ENCODE measurements at regions not wholly inside any gene's neighbourhood (a gene's known extent, or its start where the extent isn't known, plus 50 kb on each side); places are given as distances from the start of the nearest gene placed in this dataset.

- POLR2A ChIA-PET = no interaction called here
- Mint-ChIP-seq H3K27me3 (no peaks in the 10 kb centered on the region), H3K4me3 (no peak overlapping the region), H3K4me1 (no peaks in the 10 kb centered on the region), H3K27ac (no peak overlapping the region), H3K36me3 (ENCODE audit: low read depth) (no peaks in the 10 kb centered on the region), H3K9me3 (no peaks in the 10 kb centered on the region)
- DNase-seq (no peak), ATAC-seq (ENCODE audit: low read depth) (no peak)
- CTCF ChIA-PET = no interaction called here
- intact Hi-C loops (cut with micrococcal nuclease) = no loop called here
- no peak for TF ChIP-seq CTCF (IDR thresholded peaks at IDR 0.05)
Observed at GRCh38 chr1:187374742-187375141, 546.0 kb downstream of the PLA2G4A start.

GRCh38 chr1:187383366-187383765 lies 554.6 kb downstream of the PLA2G4A start:
- Mint-ChIP-seq H3K4me1 (no peaks in the 10 kb centered on the region), H3K36me3 (ENCODE audit: low read depth) (no peaks in the 10 kb centered on the region), H3K4me3 (no peak overlapping the region), H3K27me3 (no peaks in the 10 kb centered on the region), H3K27ac (no peak overlapping the region), H3K9me3 (peaks cover 2% of the 10 kb centered on the region)
- CTCF ChIA-PET = no interaction called here
- no peak for DNase-seq
- TF ChIP-seq CTCF (IDR thresholded peaks at IDR 0.05) = no peak
- intact Hi-C loops (cut with micrococcal nuclease) = no loop called here
- POLR2A ChIA-PET = no interaction called here
- ATAC-seq (ENCODE audit: low read depth) = no peak

- H3K36me3 Mint-ChIP-seq (ENCODE audit: low read depth) = no peaks in the 10 kb centered on the region
- no peak overlapping the region for H3K4me3 Mint-ChIP-seq
- no peak overlapping the region for H3K27ac Mint-ChIP-seq
- H3K9me3 Mint-ChIP-seq = peaks cover 2% of the 10 kb centered on the region
- DNase-seq (no peak), ATAC-seq (ENCODE audit: low read depth) (no peak)
- no peaks in the 10 kb centered on the region for H3K27me3 Mint-ChIP-seq
- POLR2A ChIA-PET = no interaction called here
- intact Hi-C loops (cut with micrococcal nuclease) = no loop called here
- no peaks in the 10 kb centered on the region for H3K4me1 Mint-ChIP-seq
- CTCF ChIA-PET = no interaction called here
- no peak for TF ChIP-seq CTCF (IDR thresholded peaks at IDR 0.05)
Observed at GRCh38 chr1:187384504-187384903, 555.8 kb downstream of the PLA2G4A start.

- intact Hi-C loops (cut with micrococcal nuclease) = no loop called here
Observed at GRCh38 chr1:187390215-187390818, 561.6 kb downstream of the PLA2G4A start.

DNA sequence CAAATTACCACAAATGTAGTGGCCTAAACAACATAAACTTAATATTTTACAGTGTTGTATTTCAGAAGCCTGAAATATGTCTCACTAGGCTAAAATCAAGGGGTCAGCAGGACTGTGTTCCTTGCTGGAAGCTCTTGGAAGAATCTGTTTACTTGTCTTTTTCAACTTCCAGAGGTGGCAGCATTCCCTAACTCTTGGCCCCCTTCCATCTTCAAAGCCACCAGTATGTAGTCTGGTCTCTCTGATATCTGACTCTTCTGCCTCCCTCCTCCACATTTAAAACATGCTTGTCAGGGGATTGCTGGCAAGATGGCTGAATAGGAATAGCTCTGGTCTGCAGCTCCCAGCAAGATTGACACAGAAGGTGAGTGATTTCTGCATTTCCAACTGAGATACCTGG lies 567.5 kb downstream of the PLA2G4A start:
- Mint-ChIP-seq H3K9me3 (peaks cover 4% of the 10 kb centered on the region), H3K4me3 (no peak overlapping the region), H3K27ac (no peak overlapping the region), H3K36me3 (ENCODE audit: low read depth) (no peaks in the 10 kb centered on the region), H3K4me1 (no peaks in the 10 kb centered on the region), H3K27me3 (no peaks in the 10 kb centered on the region)
- CTCF ChIA-PET = no interaction called here
- TF ChIP-seq CTCF (IDR thresholded peaks at IDR 0.05) = no peak
- no peak for DNase-seq
- intact Hi-C loops (cut with micrococcal nuclease) = no loop called here
- POLR2A ChIA-PET = no interaction called here
- ATAC-seq (ENCODE audit: low read depth) = no peak

More at GRCh38 chr1:187390215-187390818, 561.6 kb downstream of the PLA2G4A start:
- POLR2A ChIA-PET = no interaction called here
- ATAC-seq (ENCODE audit: low read depth) = no peak
- no peaks in the 10 kb centered on the region for H3K4me1 Mint-ChIP-seq
- no peaks in the 10 kb centered on the region for H3K36me3 Mint-ChIP-seq (ENCODE audit: low read depth)
- H3K27me3 Mint-ChIP-seq = no peaks in the 10 kb centered on the region
- no peak overlapping the region for H3K27ac Mint-ChIP-seq
- CTCF ChIA-PET = no interaction called here
- H3K9me3 Mint-ChIP-seq = peaks cover 2% of the 10 kb centered on the region
- no peak overlapping the region for H3K4me3 Mint-ChIP-seq
- no peak for DNase-seq
- TF ChIP-seq CTCF (IDR thresholded peaks at IDR 0.05) = no peak

Measured in activated B cell treated with CpG ODN at 0.5 μM for 24 hours (primary cell).